Hematopoietic multipotent progenitor cell treated with erythropoietin and hydrocortisone succinate and interleukin-3 and kit ligand, for 6 days (in vitro differentiated cells): ENCODE measurements at regions not wholly inside any gene's neighbourhood (a gene's known extent, or its start where the extent isn't known, plus 50 kb on each side); places are given as distances from the start of the nearest gene placed in this dataset.

Experiments
- DNase-seq: peaks from one replicate; pipeline ENCODE4 v3.0.0-alpha.2; 2015

- no peak for DNase-seq
Observed at GRCh38 chr12:118709946-118710345, 271.4 kb upstream of the SRRM4 start.

- DNase-seq: no peak
Observed at GRCh38 chr12:118711185-118711584, 270.2 kb upstream of the SRRM4 start.

GRCh38 chr12:118714051-118714460 lies 267.3 kb upstream of the SRRM4 start:
- peak; percentile 75 for DNase-seq

- DNase-seq: no peak
Observed at GRCh38 chr12:118714500-118714899, 266.8 kb upstream of the SRRM4 start.

GRCh38 chr12:118715647-118716046 lies 265.7 kb upstream of the SRRM4 start:
- DNase-seq: no peak

- DNase-seq: no peak
Observed at GRCh38 chr12:118727196-118727978, 254.0 kb upstream of the SRRM4 start.

- DNase-seq: no peak
Observed at GRCh38 chr12:118727979-118728366, 253.4 kb upstream of the SRRM4 start.

- no peak for DNase-seq
Observed at GRCh38 chr12:118734266-118734665, 247.1 kb upstream of the SRRM4 start.

- DNase-seq: no peak
Observed at GRCh38 chr12:118737985-118738540, 243.3 kb upstream of the SRRM4 start.

- DNase-seq: no peak
Observed at GRCh38 chr12:118741194-118741593, 240.1 kb upstream of the SRRM4 start.

- DNase-seq: no peak
Observed at GRCh38 chr12:118742431-118742830, 238.9 kb upstream of the SRRM4 start.

GRCh38 chr12:118743896-118744700 lies 237.2 kb upstream of the SRRM4 start:
- DNase-seq: peak; percentile 3

- DNase-seq: no peak
Observed at GRCh38 chr12:118746176-118746575, 235.2 kb upstream of the SRRM4 start.

- DNase-seq: no peak
Observed at GRCh38 chr12:118746960-118747359, 234.4 kb upstream of the SRRM4 start.

GRCh38 chr12:118747771-118748170 lies 233.6 kb upstream of the SRRM4 start:
- no peak for DNase-seq

GRCh38 chr12:118748478-118749380 lies 232.6 kb upstream of the SRRM4 start:
- no peak for DNase-seq

- no peak for DNase-seq
Observed at GRCh38 chr12:118749646-118750045, 231.7 kb upstream of the SRRM4 start.

GRCh38 chr12:118750666-118751065 lies 230.7 kb upstream of the SRRM4 start:
- no peak for DNase-seq

GRCh38 chr12:118751355-118751754 lies 230.0 kb upstream of the SRRM4 start:
- no peak for DNase-seq

- no peak for DNase-seq
Observed at GRCh38 chr12:118760623-118761022, 220.7 kb upstream of the SRRM4 start.

GRCh38 chr12:118763234-118763633 lies 218.1 kb upstream of the SRRM4 start:
- no peak for DNase-seq

GRCh38 chr12:118773956-118774723 lies 207.2 kb upstream of the SRRM4 start:
- no peak for DNase-seq
